ENCODE measurements at regions not wholly inside any gene's neighbourhood (a gene's known extent, or its start where the extent isn't known, plus 50 kb on each side); places are given as distances from the start of the nearest gene placed in this dataset.
"Not testable (repeated sequence)": the region's sequence is repeated elsewhere in the genome, so short reads cannot be mapped to it uniquely, and the experiment has no call there.

GRCh38 chr1:185520188-185520920, 203.3 kb upstream of the IVNS1ABP start:
- Mint-ChIP-seq H3K4me1 (ENCODE audit: low read depth in 2 of 2) (no peaks in the 10 kb centered on the region), H3K36me3 (ENCODE audit: insufficient read depth) (no peaks in the 10 kb centered on the region), H3K27me3 (no peaks in the 10 kb centered on the region), H3K27ac (no peak overlapping the region), H3K9me3 (peaks cover 0 to 2% of the 10 kb centered on the region in 2 donors), H3K4me3 (no peak overlapping the region)
- DNase-seq (no peak), ATAC-seq (replicated peaks) (no peak)

- no peak overlapping the region for H3K27ac Mint-ChIP-seq
- no peaks in the 10 kb centered on the region for H3K36me3 Mint-ChIP-seq (ENCODE audit: insufficient read depth)
- H3K4me1 Mint-ChIP-seq (ENCODE audit: low read depth in 2 of 2) = peaks cover 0 to 6% of the 10 kb centered on the region in 2 donors
- no peak overlapping the region for H3K4me3 Mint-ChIP-seq
- ATAC-seq (replicated peaks) (no peak), DNase-seq (no peak)
- no peaks in the 10 kb centered on the region for H3K9me3 Mint-ChIP-seq
- no peaks in the 10 kb centered on the region for H3K27me3 Mint-ChIP-seq
These were observed 200.9 kb upstream of the IVNS1ABP start for GRCh38 chr1:185517808-185518419.

- not testable (repeated sequence) for H3K9me3 Mint-ChIP-seq; ATAC-seq (replicated peaks); H3K4me3 Mint-ChIP-seq; H3K36me3 Mint-ChIP-seq (ENCODE audit: insufficient read depth); H3K4me1 Mint-ChIP-seq (ENCODE audit: low read depth in 2 of 2); H3K27ac Mint-ChIP-seq; DNase-seq; H3K27me3 Mint-ChIP-seq
These were observed 200.3 kb upstream of the IVNS1ABP start for GRCh38 chr1:185517301-185517700.

GRCh38 chr1:185515696-185516095, 198.7 kb upstream of the IVNS1ABP start:
- DNase-seq (no peak), ATAC-seq (replicated peaks) (no peak)
- Mint-ChIP-seq H3K27ac (no peak overlapping the region), H3K27me3 (no peaks in the 10 kb centered on the region), H3K36me3 (ENCODE audit: insufficient read depth) (no peaks in the 10 kb centered on the region), H3K4me1 (ENCODE audit: low read depth in 2 of 2) (peaks cover 0 to 8% of the 10 kb centered on the region in 2 donors), H3K4me3 (no peak overlapping the region), H3K9me3 (no peaks in the 10 kb centered on the region)

- no peaks in the 10 kb centered on the region for H3K27me3 Mint-ChIP-seq
These were observed 197.3 kb upstream of the IVNS1ABP start for GRCh38 chr1:185514311-185514710.

GRCh38 chr1:185512442-185512841, 195.4 kb upstream of the IVNS1ABP start:
- ATAC-seq (replicated peaks) (no peak), DNase-seq (no peak)
- H3K27ac Mint-ChIP-seq = peak overlapping the region in 1 of 2 donors; percentile 22
- peaks cover 0 to 10% of the 10 kb centered on the region in 2 donors for H3K4me1 Mint-ChIP-seq (ENCODE audit: low read depth in 2 of 2)
- no peak overlapping the region for H3K4me3 Mint-ChIP-seq
- H3K27me3 Mint-ChIP-seq = no peaks in the 10 kb centered on the region
- H3K36me3 Mint-ChIP-seq (ENCODE audit: insufficient read depth) = no peaks in the 10 kb centered on the region
- H3K9me3 Mint-ChIP-seq = no peaks in the 10 kb centered on the region

More at GRCh38 chr1:185514311-185514710, 197.3 kb upstream of the IVNS1ABP start:
- Mint-ChIP-seq H3K36me3 (ENCODE audit: insufficient read depth) (no peaks in the 10 kb centered on the region), H3K4me1 (ENCODE audit: low read depth in 2 of 2) (peaks cover 0 to 9% of the 10 kb centered on the region in 2 donors), H3K9me3 (no peaks in the 10 kb centered on the region), H3K27ac (no peak overlapping the region), H3K4me3 (no peak overlapping the region)
- ATAC-seq (replicated peaks) = no peak
- no peak for DNase-seq

- peaks cover 0 to 1% of the 10 kb centered on the region in 2 donors for H3K4me1 Mint-ChIP-seq (ENCODE audit: low read depth in 2 of 2)
- ATAC-seq (replicated peaks) = no peak
- no peak overlapping the region for H3K27ac Mint-ChIP-seq
- H3K36me3 Mint-ChIP-seq (ENCODE audit: insufficient read depth) = peaks cover 3% of the 10 kb centered on the region
- no peak for DNase-seq
- H3K27me3 Mint-ChIP-seq = peaks cover 0 to under 1% of the 10 kb centered on the region in 2 donors
- peaks cover 0 to 5% of the 10 kb centered on the region in 2 donors for H3K9me3 Mint-ChIP-seq
- H3K4me3 Mint-ChIP-seq = no peak overlapping the region
These were observed 184.1 kb upstream of the IVNS1ABP start for GRCh38 chr1:185501099-185501498.

- Mint-ChIP-seq H3K4me1 (ENCODE audit: low read depth in 2 of 2) (peaks cover 0 to 1% of the 10 kb centered on the region in 2 donors), H3K4me3 (no peak overlapping the region), H3K27ac (no peak overlapping the region), H3K9me3 (no peaks in the 10 kb centered on the region), H3K36me3 (ENCODE audit: insufficient read depth) (peaks cover 3% of the 10 kb centered on the region), H3K27me3 (peaks cover 0 to 9% of the 10 kb centered on the region in 2 donors)
- DNase-seq (no peak), ATAC-seq (replicated peaks) (no peak)
These were observed 183.1 kb upstream of the IVNS1ABP start for GRCh38 chr1:185500001-185500626.

- H3K4me1 Mint-ChIP-seq (ENCODE audit: low read depth in 2 of 2) = peaks cover 0 to 1% of the 10 kb centered on the region in 2 donors
- H3K4me3 Mint-ChIP-seq = no peak overlapping the region
- H3K9me3 Mint-ChIP-seq = no peaks in the 10 kb centered on the region
These were observed 181.2 kb upstream of the IVNS1ABP start for GRCh38 chr1:185498207-185498606.

GRCh38 chr1:185497177-185497576, 180.1 kb upstream of the IVNS1ABP start:
- ATAC-seq (replicated peaks) = no peak
- Mint-ChIP-seq H3K27me3 (peaks cover 0 to 9% of the 10 kb centered on the region in 2 donors), H3K9me3 (no peaks in the 10 kb centered on the region), H3K36me3 (ENCODE audit: insufficient read depth) (peaks cover 3% of the 10 kb centered on the region), H3K4me3 (no peak overlapping the region), H3K27ac (no peak overlapping the region), H3K4me1 (ENCODE audit: low read depth in 2 of 2) (peaks cover 0 to 1% of the 10 kb centered on the region in 2 donors)
- no peak for DNase-seq

More at GRCh38 chr1:185498207-185498606, 181.2 kb upstream of the IVNS1ABP start:
- Mint-ChIP-seq H3K27ac (no peak overlapping the region), H3K27me3 (peaks cover 0 to 9% of the 10 kb centered on the region in 2 donors), H3K36me3 (ENCODE audit: insufficient read depth) (peaks cover 3% of the 10 kb centered on the region)
- DNase-seq = no peak
- ATAC-seq (replicated peaks) = no peak

GRCh38 chr1:185495898-185496297, 178.9 kb upstream of the IVNS1ABP start:
- DNase-seq (no peak), ATAC-seq (replicated peaks) (no peak)
- Mint-ChIP-seq H3K27me3 (peaks cover 0 to 9% of the 10 kb centered on the region in 2 donors), H3K4me1 (ENCODE audit: low read depth in 2 of 2) (peaks cover 0 to 1% of the 10 kb centered on the region in 2 donors), H3K9me3 (no peaks in the 10 kb centered on the region), H3K27ac (peak overlapping the region in 1 of 2 donors; percentile 1), H3K4me3 (no peak overlapping the region), H3K36me3 (ENCODE audit: insufficient read depth) (peaks cover 3% of the 10 kb centered on the region)

GRCh38 chr1:185495007-185495406, 178.0 kb upstream of the IVNS1ABP start:
- Mint-ChIP-seq H3K36me3 (ENCODE audit: insufficient read depth) (no peaks in the 10 kb centered on the region), H3K27me3 (peaks cover 0 to 9% of the 10 kb centered on the region in 2 donors)
- no peak for DNase-seq

GRCh38 chr1:185492089-185492825, 175.2 kb upstream of the IVNS1ABP start:
- no peak for DNase-seq
- ATAC-seq (replicated peaks) = no peak
- Mint-ChIP-seq H3K27ac (no peak overlapping the region), H3K9me3 (no peaks in the 10 kb centered on the region), H3K4me1 (ENCODE audit: low read depth in 2 of 2) (peaks cover 0 to 2% of the 10 kb centered on the region in 2 donors), H3K36me3 (ENCODE audit: insufficient read depth) (no peaks in the 10 kb centered on the region), H3K27me3 (peaks cover 0 to 9% of the 10 kb centered on the region in 2 donors), H3K4me3 (no peak overlapping the region)

More at GRCh38 chr1:185495007-185495406, 178.0 kb upstream of the IVNS1ABP start:
- H3K4me3 Mint-ChIP-seq = no peak overlapping the region
- no peak overlapping the region for H3K27ac Mint-ChIP-seq
- H3K4me1 Mint-ChIP-seq (ENCODE audit: low read depth in 2 of 2) = no peaks in the 10 kb centered on the region
- ATAC-seq (replicated peaks) = no peak
- H3K9me3 Mint-ChIP-seq = no peaks in the 10 kb centered on the region
